A549 (cell line): ENCODE measurements at regions not wholly inside any gene's neighbourhood (a gene's known extent, or its start where the extent isn't known, plus 50 kb on each side); places are given as distances from the start of the nearest gene placed in this dataset.

Experiments used
- CTCF ChIP-seq: fragments of >200 bp; sonication (Bioruptor Twin); formaldehyde crosslinking; IDR thresholded peaks from 3 replicates; pipeline ENCODE4 v1.5.1; 2016
- EHF ChIP-seq: fragments of 250-450 bp; sonication (Bioruptor Pico); IDR thresholded peaks from 2 replicates; pipeline ENCODE4 v1.5.0; 2020; ENCODE audit warnings: mild to moderate bottlenecking
- FOSL2 ChIP-seq, 2 experiments: fragments of 450-650 bp in 1 of 2; fragments of >200 bp in 1 of 2; sonication (Bioruptor Twin) in 1 of 2; formaldehyde crosslinking; IDR thresholded peaks; 2 replicates each; pipeline versions ENCODE4 v1.5.0 to v1.6.1; 2016 to 2020; ENCODE audit warnings: mild to moderate bottlenecking in 1 of 2, moderate library complexity in 1 of 2
- KDM5A ChIP-seq: fragments of 200-600 bp; sonication (generic); IDR thresholded peaks from 2 replicates; pipeline ENCODE4 v1.6.1; 2016; ENCODE audit warnings: antibody characterized with exemption, mild to moderate bottlenecking
- MAFK ChIP-seq: fragments of 450-650 bp; IDR thresholded peaks from 2 replicates; pipeline ENCODE4 v1.6.1; 2014; ENCODE audit not compliant: partially characterized antibody
- MAX ChIP-seq: IDR thresholded peaks from 2 replicates; pipeline ENCODE4 v1.6.1; 2012
- MYC ChIP-seq: IDR thresholded peaks from 2 replicates; pipeline ENCODE4 v1.6.1; 2012; ENCODE audit warnings: mild to moderate bottlenecking, inconsistent platforms, low read length, improper control_type of control experiment, borderline replicate concordance
- POLR2A ChIP-seq: IDR thresholded peaks from 2 replicates; pipeline ENCODE4 v1.6.1; 2012; ENCODE audit warnings: mild to moderate bottlenecking, low read length
- POLR2AphosphoS2 ChIP-seq: conservative IDR thresholded peaks from 2 replicates; pipeline ENCODE4 v1.6.1; 2012; ENCODE audit warnings: low read length, improper control_type of control experiment, inconsistent platforms
- REST ChIP-seq: fragments of 200-600 bp; sonication (generic); IDR thresholded peaks from 2 replicates; pipeline ENCODE4 v1.6.1; 2016; ENCODE audit warnings: antibody characterized with exemption, mild to moderate bottlenecking, moderate library complexity

GRCh38 chr2:228312172-228312571 lies 130.7 kb upstream of the SPHKAP start:
- no peak for TF ChIP-seq FOSL2 (IDR thresholded peaks at IDR 0.05)
- no peak for TF ChIP-seq FOSL2 (CRISPR knock-in tag; IDR thresholded peaks at IDR 0.05)
- TF ChIP-seq KDM5A = no peak
- TF ChIP-seq MYC = no peak
- TF ChIP-seq REST = no peak
- no peak for TF ChIP-seq POLR2A
- TF ChIP-seq EHF (CRISPR knock-in tag) = no peak
- no peak for TF ChIP-seq MAX
- no peak for TF ChIP-seq CTCF
- no peak for TF ChIP-seq POLR2AphosphoS2
- no peak for TF ChIP-seq MAFK
